ENCODE measurements at regions not wholly inside any gene's neighbourhood (a gene's known extent, or its start where the extent isn't known, plus 50 kb on each side); places are given as distances from the start of the nearest gene placed in this dataset.

DNA sequence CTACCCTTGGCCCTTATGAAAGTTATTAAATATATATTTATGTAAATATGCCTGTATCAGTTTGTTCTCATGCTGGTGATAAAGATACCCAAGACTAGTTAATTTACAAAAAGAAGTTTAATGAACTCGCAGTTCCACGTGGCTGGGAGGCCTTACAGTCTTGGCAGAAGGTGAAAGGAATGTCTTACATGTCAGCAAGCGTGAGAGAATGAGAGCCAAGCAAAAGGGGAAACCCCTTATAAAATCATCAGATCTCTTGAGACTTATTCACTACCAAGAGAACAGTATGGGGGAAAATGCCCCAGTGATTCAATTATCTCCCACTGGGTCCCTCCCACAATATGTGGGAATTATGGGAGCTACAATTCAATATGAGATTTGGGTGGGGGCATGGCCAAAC lies 506.0 kb upstream of the ATXN8OS start:
- 85% methylated on average over 3 of the region's 3 CpGs for WGBS
- Histone ChIP-seq H3K36me3 (ENCODE audit: control insufficient read depth in 4 of 4, insufficient read depth in 3 of 4, low read depth in 1 of 4, low read length in 3 of 4) (no peaks in the 10 kb centered on the region), H3K9ac (ENCODE audit: low read depth in 1 of 2, low read length in 2 of 2) (no peak overlapping the region), H3K27me3 (ENCODE audit: control insufficient read depth in 4 of 4, insufficient read depth in 4 of 4, low read length in 3 of 4) (no peaks in the 10 kb centered on the region), H3K9me3 (ENCODE audit: control insufficient read depth in 4 of 4, low read length in 3 of 4) (no peaks in the 10 kb centered on the region), H3K27ac (ENCODE audit: low read depth in 1 of 2, low read length in 2 of 2) (no peak overlapping the region), H3K4me3 (ENCODE audit: low read depth in 1 of 3, low read length in 3 of 3) (no peak overlapping the region), H3K4me1 (ENCODE audit: control insufficient read depth in 4 of 4, insufficient read depth in 4 of 4, low read length in 3 of 4) (no peaks in the 10 kb centered on the region)
- no peak for DNase-seq (ENCODE audit: low spot score)
- TF ChIP-seq, protein P1, sequence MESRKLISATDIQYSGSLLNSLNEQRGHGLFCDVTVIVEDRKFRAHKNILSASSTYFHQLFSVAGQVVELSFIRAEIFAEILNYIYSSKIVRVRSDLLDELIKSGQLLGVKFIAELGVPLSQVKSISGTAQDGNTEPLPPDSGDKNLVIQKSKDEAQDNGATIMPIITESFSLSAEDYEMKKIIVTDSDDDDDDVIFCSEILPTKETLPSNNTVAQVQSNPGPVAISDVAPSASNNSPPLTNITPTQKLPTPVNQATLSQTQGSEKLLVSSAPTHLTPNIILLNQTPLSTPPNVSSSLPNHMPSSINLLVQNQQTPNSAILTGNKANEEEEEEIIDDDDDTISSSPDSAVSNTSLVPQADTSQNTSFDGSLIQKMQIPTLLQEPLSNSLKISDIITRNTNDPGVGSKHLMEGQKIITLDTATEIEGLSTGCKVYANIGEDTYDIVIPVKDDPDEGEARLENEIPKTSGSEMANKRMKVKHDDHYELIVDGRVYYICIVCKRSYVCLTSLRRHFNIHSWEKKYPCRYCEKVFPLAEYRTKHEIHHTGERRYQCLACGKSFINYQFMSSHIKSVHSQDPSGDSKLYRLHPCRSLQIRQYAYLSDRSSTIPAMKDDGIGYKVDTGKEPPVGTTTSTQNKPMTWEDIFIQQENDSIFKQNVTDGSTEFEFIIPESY (IDR thresholded peaks at IDR 0.05): no peak

DNA sequence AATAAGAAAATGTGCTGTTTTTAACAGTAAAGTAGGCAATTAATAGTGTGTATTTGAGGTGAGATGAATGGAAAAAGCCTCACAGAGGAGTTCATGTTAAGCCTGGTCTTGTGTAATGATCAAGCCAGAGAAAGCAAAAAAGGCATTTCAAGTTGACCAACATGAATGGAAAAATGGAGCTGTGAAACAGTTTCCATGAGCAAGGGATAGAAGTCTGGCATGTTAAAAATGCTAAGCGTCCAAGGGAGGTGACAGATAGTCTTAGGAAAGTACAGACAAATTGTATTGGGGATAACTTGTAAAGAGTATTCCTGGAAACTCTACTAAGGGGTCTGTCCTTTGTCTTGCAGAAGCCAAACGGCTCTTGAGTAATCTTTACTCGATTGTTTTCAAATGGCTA lies 506.8 kb upstream of the ATXN8OS start:
- TF ChIP-seq, protein P1 (IDR thresholded peaks at IDR 0.05): no peak
- TF ChIP-seq SP1 (IDR thresholded peaks at IDR 0.05) (no peak), YY1 (IDR thresholded peaks at IDR 0.05) (no peak), RXRA (IDR thresholded peaks at IDR 0.05) (no peak), EGR1 (IDR thresholded peaks at IDR 0.05; ENCODE audit: low read depth in 2 of 2) (no peak), HNF4A (conservative IDR thresholded peaks at IDR 0.05) (no peak), RAD21 (IDR thresholded peaks at IDR 0.05) (no peak)
- TF ChIP-seq, protein P2, sequence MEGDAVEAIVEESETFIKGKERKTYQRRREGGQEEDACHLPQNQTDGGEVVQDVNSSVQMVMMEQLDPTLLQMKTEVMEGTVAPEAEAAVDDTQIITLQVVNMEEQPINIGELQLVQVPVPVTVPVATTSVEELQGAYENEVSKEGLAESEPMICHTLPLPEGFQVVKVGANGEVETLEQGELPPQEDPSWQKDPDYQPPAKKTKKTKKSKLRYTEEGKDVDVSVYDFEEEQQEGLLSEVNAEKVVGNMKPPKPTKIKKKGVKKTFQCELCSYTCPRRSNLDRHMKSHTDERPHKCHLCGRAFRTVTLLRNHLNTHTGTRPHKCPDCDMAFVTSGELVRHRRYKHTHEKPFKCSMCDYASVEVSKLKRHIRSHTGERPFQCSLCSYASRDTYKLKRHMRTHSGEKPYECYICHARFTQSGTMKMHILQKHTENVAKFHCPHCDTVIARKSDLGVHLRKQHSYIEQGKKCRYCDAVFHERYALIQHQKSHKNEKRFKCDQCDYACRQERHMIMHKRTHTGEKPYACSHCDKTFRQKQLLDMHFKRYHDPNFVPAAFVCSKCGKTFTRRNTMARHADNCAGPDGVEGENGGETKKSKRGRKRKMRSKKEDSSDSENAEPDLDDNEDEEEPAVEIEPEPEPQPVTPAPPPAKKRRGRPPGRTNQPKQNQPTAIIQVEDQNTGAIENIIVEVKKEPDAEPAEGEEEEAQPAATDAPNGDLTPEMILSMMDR (IDR thresholded peaks at IDR 0.05; ENCODE audit: low read depth, low read length, missing input control): no peak
- TF ChIP-seq, protein P3, sequence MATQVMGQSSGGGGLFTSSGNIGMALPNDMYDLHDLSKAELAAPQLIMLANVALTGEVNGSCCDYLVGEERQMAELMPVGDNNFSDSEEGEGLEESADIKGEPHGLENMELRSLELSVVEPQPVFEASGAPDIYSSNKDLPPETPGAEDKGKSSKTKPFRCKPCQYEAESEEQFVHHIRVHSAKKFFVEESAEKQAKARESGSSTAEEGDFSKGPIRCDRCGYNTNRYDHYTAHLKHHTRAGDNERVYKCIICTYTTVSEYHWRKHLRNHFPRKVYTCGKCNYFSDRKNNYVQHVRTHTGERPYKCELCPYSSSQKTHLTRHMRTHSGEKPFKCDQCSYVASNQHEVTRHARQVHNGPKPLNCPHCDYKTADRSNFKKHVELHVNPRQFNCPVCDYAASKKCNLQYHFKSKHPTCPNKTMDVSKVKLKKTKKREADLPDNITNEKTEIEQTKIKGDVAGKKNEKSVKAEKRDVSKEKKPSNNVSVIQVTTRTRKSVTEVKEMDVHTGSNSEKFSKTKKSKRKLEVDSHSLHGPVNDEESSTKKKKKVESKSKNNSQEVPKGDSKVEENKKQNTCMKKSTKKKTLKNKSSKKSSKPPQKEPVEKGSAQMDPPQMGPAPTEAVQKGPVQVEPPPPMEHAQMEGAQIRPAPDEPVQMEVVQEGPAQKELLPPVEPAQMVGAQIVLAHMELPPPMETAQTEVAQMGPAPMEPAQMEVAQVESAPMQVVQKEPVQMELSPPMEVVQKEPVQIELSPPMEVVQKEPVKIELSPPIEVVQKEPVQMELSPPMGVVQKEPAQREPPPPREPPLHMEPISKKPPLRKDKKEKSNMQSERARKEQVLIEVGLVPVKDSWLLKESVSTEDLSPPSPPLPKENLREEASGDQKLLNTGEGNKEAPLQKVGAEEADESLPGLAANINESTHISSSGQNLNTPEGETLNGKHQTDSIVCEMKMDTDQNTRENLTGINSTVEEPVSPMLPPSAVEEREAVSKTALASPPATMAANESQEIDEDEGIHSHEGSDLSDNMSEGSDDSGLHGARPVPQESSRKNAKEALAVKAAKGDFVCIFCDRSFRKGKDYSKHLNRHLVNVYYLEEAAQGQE (IDR thresholded peaks at IDR 0.05): no peak
- Histone ChIP-seq H3K36me3 (ENCODE audit: control insufficient read depth in 4 of 4, insufficient read depth in 3 of 4, low read depth in 1 of 4, low read length in 3 of 4) (no peaks in the 10 kb centered on the region), H3K4me3 (ENCODE audit: low read depth in 1 of 3, low read length in 3 of 3) (no peak overlapping the region), H3K9ac (ENCODE audit: low read depth in 1 of 2, low read length in 2 of 2) (no peak overlapping the region), H3K4me1 (ENCODE audit: control insufficient read depth in 4 of 4, insufficient read depth in 4 of 4, low read length in 3 of 4) (no peaks in the 10 kb centered on the region), H3K27me3 (ENCODE audit: control insufficient read depth in 4 of 4, insufficient read depth in 4 of 4, low read length in 3 of 4) (no peaks in the 10 kb centered on the region), H3K9me3 (ENCODE audit: control insufficient read depth in 4 of 4, low read length in 3 of 4) (no peaks in the 10 kb centered on the region), H3K27ac (ENCODE audit: low read depth in 1 of 2, low read length in 2 of 2) (no peak overlapping the region)
- 85% methylated on average over 3 of the region's 3 CpGs for WGBS
- no peak for DNase-seq (ENCODE audit: low spot score)
